GM23338 (cell line): ENCODE measurements at regions not wholly inside any gene's neighbourhood (a gene's known extent, or its start where the extent isn't known, plus 50 kb on each side); places are given as distances from the start of the nearest gene placed in this dataset.
A peak's percentile ranks its signal among the peaks of the same experiment; 100 is the strongest.

Experiments
- ATAC-seq: fragments of 200-7000 bp; cut with Tn5 transposase; 3 replicates; pipeline ENCODE4 v1.9.1; 2020
- DNase-seq: peaks from one replicate; pipeline ENCODE4 v3.0.0-alpha.2; 2015; ENCODE audit warnings: low spot score
- H2AFZ ChIP-seq: fragments of 200-600 bp; sonication (generic); 2 replicates; pipeline ENCODE4 v1.8.0; 2016; ENCODE audit warnings: antibody characterized with exemption, mild to moderate bottlenecking, moderate library complexity
- H3F3A ChIP-seq: fragments of 200-600 bp; sonication (generic); replicated peaks from 2 replicates; pipeline ENCODE4 v1.8.0; 2017; ENCODE audit warnings: antibody characterized with exemption, mixed run types, low read depth
- H3K27ac ChIP-seq: fragments of 200-600 bp; sonication (generic); 2 replicates; pipeline ENCODE4 v1.6.1; 2016; ENCODE audit warnings: low read depth
- H3K27me3 ChIP-seq: fragments of 200-600 bp; sonication (generic); 2 replicates; pipeline ENCODE4 v1.8.0; 2016; ENCODE audit warnings: mild to moderate bottlenecking, mixed run types, moderate library complexity; ENCODE audit not compliant: insufficient read depth
- H3K36me3 ChIP-seq: fragments of 200-600 bp; sonication (generic); 2 replicates; pipeline ENCODE4 v1.8.0; 2016; ENCODE audit warnings: mild to moderate bottlenecking; ENCODE audit not compliant: insufficient read depth
- H3K4me1 ChIP-seq: fragments of 200-600 bp; sonication (generic); 2 replicates; pipeline ENCODE4 v1.8.0; 2016; ENCODE audit warnings: mild to moderate bottlenecking, moderate library complexity; ENCODE audit not compliant: insufficient read depth
- H3K4me2 ChIP-seq: fragments of 200-600 bp; sonication (generic); 2 replicates; pipeline ENCODE4 v1.7.1; 2017; ENCODE audit warnings: mixed run types
- H3K4me3 ChIP-seq: fragments of 200-600 bp; sonication (generic); 2 replicates; pipeline ENCODE4 v1.6.1; 2016; ENCODE audit warnings: mixed run types
- H3K79me2 ChIP-seq: fragments of 200-600 bp; sonication (generic); replicated peaks from 2 replicates; pipeline ENCODE4 v1.8.0; 2017; ENCODE audit warnings: mild to moderate bottlenecking; ENCODE audit not compliant: insufficient read depth
- H3K9me2 ChIP-seq: fragments of 200-600 bp; sonication (generic); 2 replicates; pipeline ENCODE4 v1.8.0; 2017; ENCODE audit not compliant: insufficient read depth
- H4K20me1 ChIP-seq: fragments of 200-600 bp; sonication (generic); replicated peaks from 2 replicates; pipeline ENCODE4 v1.8.0; 2017; ENCODE audit warnings: mild to moderate bottlenecking; ENCODE audit not compliant: insufficient read depth
- H3K27ac Mint-ChIP-seq: 2 replicates; pipeline ENCODE4 v1.8.0; 2020; ENCODE audit warnings: inconsistent platforms, mild to moderate bottlenecking, moderate library complexity, mixed read lengths
- H3K27me3 Mint-ChIP-seq: 3 replicates; pipeline ENCODE4 v1.8.0; 2022; ENCODE audit warnings: low read depth, mild to moderate bottlenecking, moderate library complexity, mixed read lengths, inconsistent platforms; ENCODE audit not compliant: insufficient read depth, poor library complexity
- H3K36me3 Mint-ChIP-seq: 3 replicates; pipeline ENCODE4 v1.8.0; 2021; ENCODE audit warnings: low read depth, mild to moderate bottlenecking, inconsistent platforms, moderate library complexity, mixed read lengths
- H3K4me1 Mint-ChIP-seq: 3 replicates; pipeline ENCODE4 v1.8.0; 2020; ENCODE audit warnings: mild to moderate bottlenecking, inconsistent platforms, mixed read lengths
- H3K4me3 Mint-ChIP-seq: 3 replicates; pipeline ENCODE4 v1.8.0; 2021; ENCODE audit warnings: moderate library complexity, mild to moderate bottlenecking, inconsistent platforms, mixed read lengths
- H3K9me3 Mint-ChIP-seq: 3 replicates; pipeline ENCODE4 v1.8.0; 2020; ENCODE audit warnings: moderate library complexity, mild to moderate bottlenecking, inconsistent platforms, mixed read lengths
- CREB1 ChIP-seq: fragments of 250-450 bp; sonication (Bioruptor Pico); IDR thresholded peaks from 2 replicates; pipeline ENCODE4 v1.5.0; 2020; ENCODE audit warnings: low read depth, mild to moderate bottlenecking, moderate library complexity
- EZH2 ChIP-seq: fragments of 200-600 bp; sonication (generic); IDR thresholded peaks from one replicate; pipeline ENCODE4 v1.8.0; 2017; ENCODE audit warnings: antibody characterized with exemption, mild to moderate bottlenecking, low read depth; ENCODE audit not compliant: unreplicated experiment
- EZH2phosphoT487 ChIP-seq: fragments of 200-600 bp; sonication (generic); IDR thresholded peaks from one replicate; pipeline ENCODE4 v1.8.1; 2018; ENCODE audit warnings: antibody characterized with exemption; ENCODE audit not compliant: unreplicated experiment
- POLR2AphosphoS5 ChIP-seq: IDR thresholded peaks from 2 replicates; pipeline ENCODE4 v1.6.1; 2016; ENCODE audit warnings: antibody characterized with exemption, low read depth
- ZNF114 ChIP-seq: fragments of 250-450 bp; sonication (Bioruptor Pico); IDR thresholded peaks from 2 replicates; pipeline ENCODE4 v1.5.0; 2020; ENCODE audit warnings: mild to moderate bottlenecking, moderate library complexity
- ZNF331 ChIP-seq: fragments of 250-450 bp; sonication (Bioruptor Pico); IDR thresholded peaks from 2 replicates; pipeline ENCODE4 v1.5.0; 2020; ENCODE audit warnings: low read depth, mild to moderate bottlenecking, moderate library complexity
- TF ChIP-seq, protein P1 (sequence below): fragments of 250-450 bp; sonication (Bioruptor Pico); IDR thresholded peaks from 2 replicates; pipeline ENCODE4 v1.5.0; 2020; ENCODE audit warnings: mild to moderate bottlenecking, moderate library complexity
- TF ChIP-seq, protein P2 (sequence below): IDR thresholded peaks from 2 replicates; pipeline ENCODE4 v1.6.1; 2016; ENCODE audit warnings: antibody characterized with exemption

DNA sequence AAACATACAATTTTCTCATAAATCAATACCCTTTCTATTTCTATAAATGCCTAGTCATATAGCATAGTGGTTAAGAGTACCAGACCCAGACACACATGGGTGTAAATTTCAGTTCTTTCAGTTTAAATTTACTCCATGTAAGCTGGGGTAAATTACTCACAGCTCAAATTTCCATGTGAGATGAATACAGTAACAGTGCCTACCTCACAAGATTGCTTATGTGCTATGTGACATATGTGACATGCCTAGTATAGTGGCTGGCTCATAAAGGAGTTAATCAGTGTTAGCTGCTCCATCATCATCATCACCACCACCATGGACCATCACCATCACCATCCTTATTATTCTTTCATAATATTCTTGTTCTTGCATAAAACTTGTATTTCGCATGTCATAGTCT, 61.6 kb upstream of the CD302 start (continued):
- TF ChIP-seq, protein P1, sequence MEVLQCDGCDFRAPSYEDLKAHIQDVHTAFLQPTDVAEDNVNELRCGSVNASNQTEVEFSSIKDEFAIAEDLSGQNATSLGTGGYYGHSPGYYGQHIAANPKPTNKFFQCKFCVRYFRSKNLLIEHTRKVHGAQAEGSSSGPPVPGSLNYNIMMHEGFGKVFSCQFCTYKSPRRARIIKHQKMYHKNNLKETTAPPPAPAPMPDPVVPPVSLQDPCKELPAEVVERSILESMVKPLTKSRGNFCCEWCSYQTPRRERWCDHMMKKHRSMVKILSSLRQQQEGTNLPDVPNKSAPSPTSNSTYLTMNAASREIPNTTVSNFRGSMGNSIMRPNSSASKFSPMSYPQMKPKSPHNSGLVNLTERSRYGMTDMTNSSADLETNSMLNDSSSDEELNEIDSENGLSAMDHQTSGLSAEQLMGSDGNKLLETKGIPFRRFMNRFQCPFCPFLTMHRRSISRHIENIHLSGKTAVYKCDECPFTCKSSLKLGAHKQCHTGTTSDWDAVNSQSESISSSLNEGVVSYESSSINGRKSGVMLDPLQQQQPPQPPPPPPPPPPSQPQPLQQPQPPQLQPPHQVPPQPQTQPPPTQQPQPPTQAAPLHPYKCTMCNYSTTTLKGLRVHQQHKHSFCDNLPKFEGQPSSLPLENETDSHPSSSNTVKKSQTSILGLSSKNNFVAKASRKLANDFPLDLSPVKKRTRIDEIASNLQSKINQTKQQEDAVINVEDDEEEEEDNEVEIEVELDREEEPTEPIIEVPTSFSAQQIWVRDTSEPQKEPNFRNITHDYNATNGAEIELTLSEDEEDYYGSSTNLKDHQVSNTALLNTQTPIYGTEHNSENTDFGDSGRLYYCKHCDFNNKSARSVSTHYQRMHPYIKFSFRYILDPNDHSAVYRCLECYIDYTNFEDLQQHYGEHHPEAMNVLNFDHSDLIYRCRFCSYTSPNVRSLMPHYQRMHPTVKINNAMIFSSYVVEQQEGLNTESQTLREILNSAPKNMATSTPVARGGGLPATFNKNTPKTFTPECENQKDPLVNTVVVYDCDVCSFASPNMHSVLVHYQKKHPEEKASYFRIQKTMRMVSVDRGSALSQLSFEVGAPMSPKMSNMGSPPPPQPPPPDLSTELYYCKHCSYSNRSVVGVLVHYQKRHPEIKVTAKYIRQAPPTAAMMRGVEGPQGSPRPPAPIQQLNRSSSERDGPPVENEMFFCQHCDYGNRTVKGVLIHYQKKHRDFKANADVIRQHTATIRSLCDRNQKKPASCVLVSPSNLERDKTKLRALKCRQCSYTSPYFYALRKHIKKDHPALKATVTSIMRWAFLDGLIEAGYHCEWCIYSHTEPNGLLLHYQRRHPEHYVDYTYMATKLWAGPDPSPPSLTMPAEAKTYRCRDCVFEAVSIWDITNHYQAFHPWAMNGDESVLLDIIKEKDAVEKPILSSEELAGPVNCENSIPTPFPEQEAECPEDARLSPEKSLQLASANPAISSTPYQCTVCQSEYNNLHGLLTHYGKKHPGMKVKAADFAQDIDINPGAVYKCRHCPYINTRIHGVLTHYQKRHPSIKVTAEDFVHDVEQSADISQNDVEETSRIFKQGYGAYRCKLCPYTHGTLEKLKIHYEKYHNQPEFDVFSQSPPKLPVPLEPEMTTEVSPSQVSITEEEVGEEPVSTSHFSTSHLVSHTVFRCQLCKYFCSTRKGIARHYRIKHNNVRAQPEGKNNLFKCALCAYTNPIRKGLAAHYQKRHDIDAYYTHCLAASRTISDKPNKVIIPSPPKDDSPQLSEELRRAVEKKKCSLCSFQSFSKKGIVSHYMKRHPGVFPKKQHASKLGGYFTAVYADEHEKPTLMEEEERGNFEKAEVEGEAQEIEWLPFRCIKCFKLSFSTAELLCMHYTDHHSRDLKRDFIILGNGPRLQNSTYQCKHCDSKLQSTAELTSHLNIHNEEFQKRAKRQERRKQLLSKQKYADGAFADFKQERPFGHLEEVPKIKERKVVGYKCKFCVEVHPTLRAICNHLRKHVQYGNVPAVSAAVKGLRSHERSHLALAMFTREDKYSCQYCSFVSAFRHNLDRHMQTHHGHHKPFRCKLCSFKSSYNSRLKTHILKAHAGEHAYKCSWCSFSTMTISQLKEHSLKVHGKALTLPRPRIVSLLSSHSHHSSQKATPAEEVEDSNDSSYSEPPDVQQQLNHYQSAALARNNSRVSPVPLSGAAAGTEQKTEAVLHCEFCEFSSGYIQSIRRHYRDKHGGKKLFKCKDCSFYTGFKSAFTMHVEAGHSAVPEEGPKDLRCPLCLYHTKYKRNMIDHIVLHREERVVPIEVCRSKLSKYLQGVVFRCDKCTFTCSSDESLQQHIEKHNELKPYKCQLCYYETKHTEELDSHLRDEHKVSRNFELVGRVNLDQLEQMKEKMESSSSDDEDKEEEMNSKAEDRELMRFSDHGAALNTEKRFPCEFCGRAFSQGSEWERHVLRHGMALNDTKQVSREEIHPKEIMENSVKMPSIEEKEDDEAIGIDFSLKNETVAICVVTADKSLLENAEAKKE = no peak
- no peak for TF ChIP-seq CREB1 (CRISPR knock-in tag)
- no peak for TF ChIP-seq EZH2
- TF ChIP-seq, protein P2, sequence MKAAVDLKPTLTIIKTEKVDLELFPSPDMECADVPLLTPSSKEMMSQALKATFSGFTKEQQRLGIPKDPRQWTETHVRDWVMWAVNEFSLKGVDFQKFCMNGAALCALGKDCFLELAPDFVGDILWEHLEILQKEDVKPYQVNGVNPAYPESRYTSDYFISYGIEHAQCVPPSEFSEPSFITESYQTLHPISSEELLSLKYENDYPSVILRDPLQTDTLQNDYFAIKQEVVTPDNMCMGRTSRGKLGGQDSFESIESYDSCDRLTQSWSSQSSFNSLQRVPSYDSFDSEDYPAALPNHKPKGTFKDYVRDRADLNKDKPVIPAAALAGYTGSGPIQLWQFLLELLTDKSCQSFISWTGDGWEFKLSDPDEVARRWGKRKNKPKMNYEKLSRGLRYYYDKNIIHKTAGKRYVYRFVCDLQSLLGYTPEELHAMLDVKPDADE = no peak

DNA sequence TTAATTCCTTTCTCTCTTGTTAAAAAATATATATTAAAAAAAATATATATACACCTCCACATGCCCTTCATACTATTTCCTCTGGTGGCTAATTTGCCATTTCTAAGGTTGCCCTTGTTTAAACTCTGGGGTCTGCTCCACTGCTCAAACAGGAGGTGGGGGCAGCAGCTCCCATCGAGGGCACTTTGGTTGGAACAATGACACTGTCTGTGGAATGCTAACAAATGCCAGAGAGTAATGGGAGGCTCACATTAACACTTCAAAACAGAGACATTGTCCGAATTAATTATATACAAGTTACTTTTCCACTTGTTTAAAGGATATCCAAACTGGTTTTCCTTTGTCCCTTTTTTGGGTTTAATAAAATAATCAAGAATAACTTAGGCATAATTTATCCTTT, 58.8 kb upstream of the CD302 start:
- ATAC-seq (peak; percentile 94), DNase-seq (peak; percentile 59)
- Histone ChIP-seq H3K4me2 (no peak overlapping the region), H3F3A (no peaks in the 10 kb centered on the region), H3K27ac (no peak overlapping the region), H4K20me1 (no peaks in the 10 kb centered on the region), H3K27me3 (no peaks in the 10 kb centered on the region), H3K4me3 (no peak overlapping the region), H3K9me2 (no peaks in the 10 kb centered on the region), H3K79me2 (no peaks in the 10 kb centered on the region), H2AFZ (no peak overlapping the region), H3K36me3 (no peaks in the 10 kb centered on the region), H3K4me1 (peaks cover 7% of the 10 kb centered on the region; the same call in 1 of the 2 replicates)
- Mint-ChIP-seq H3K27me3 (no peaks in the 10 kb centered on the region), H3K9me3 (no peaks in the 10 kb centered on the region), H3K4me3 (no peak overlapping the region), H3K4me1 (peaks cover 11% of the 10 kb centered on the region; the same call in 2 of the 3 replicates), H3K36me3 (no peaks in the 10 kb centered on the region), H3K27ac (no peak overlapping the region)
- TF ChIP-seq EZH2phosphoT487 (no peak), EZH2 (no peak), POLR2AphosphoS5 (no peak), ZNF114 (CRISPR knock-in tag) (no peak), CREB1 (CRISPR knock-in tag) (no peak), ZNF331 (CRISPR knock-in tag) (no peak)
- TF ChIP-seq, protein P1 = no peak
